ENCODE measurements at regions not wholly inside any gene's neighbourhood (a gene's known extent, or its start where the extent isn't known, plus 50 kb on each side); places are given as distances from the start of the nearest gene placed in this dataset.

DNA sequence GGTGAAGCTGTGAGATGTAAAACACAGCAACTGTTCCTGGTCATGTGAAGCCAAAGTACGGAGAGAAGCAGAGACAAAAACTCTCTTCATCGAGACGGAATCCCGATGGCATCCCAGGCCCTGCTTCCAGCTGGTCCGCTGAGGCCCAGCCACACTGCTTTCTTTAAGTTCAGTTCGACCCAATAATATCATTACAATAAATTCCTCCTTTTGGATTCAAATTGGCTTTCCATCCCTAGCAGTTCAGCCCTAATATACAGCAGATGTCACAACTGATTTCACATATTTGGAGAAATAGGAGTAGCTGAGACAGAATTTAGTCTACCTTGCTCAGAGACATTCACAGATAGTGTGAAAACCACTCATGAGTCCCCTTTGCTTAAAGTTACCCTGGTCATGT, 98.3 kb upstream of the SPRY1 start:
- TF ChIP-seq, protein P1, sequence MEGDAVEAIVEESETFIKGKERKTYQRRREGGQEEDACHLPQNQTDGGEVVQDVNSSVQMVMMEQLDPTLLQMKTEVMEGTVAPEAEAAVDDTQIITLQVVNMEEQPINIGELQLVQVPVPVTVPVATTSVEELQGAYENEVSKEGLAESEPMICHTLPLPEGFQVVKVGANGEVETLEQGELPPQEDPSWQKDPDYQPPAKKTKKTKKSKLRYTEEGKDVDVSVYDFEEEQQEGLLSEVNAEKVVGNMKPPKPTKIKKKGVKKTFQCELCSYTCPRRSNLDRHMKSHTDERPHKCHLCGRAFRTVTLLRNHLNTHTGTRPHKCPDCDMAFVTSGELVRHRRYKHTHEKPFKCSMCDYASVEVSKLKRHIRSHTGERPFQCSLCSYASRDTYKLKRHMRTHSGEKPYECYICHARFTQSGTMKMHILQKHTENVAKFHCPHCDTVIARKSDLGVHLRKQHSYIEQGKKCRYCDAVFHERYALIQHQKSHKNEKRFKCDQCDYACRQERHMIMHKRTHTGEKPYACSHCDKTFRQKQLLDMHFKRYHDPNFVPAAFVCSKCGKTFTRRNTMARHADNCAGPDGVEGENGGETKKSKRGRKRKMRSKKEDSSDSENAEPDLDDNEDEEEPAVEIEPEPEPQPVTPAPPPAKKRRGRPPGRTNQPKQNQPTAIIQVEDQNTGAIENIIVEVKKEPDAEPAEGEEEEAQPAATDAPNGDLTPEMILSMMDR (conservative IDR thresholded peaks at IDR 0.05; ENCODE audit: low read depth, low read length), result no peak
- TF ChIP-seq EZH2 (IDR thresholded peaks at IDR 0.05; ENCODE audit: borderline replicate concordance, low read depth, low read length, poor library complexity, severe bottlenecking), result no peak

Measured in A673 (cell line).